CD4-positive, alpha-beta T cell treated with Interleukin-6 for 4 hours (primary cell): ENCODE measurements at regions not wholly inside any gene's neighbourhood (a gene's known extent, or its start where the extent isn't known, plus 50 kb on each side); places are given as distances from the start of the nearest gene placed in this dataset.

Experiments used
- DNase-seq: peaks from one replicate; pipeline ENCODE4 v3.0.0-alpha.2; 2020; ENCODE audit warnings: mixed read lengths

GRCh38 chr2:43084699-43085091 lies 141.7 kb downstream of the ZFP36L2 start:
- no peak for DNase-seq

GRCh38 chr2:43083710-43084698 lies 142.4 kb downstream of the ZFP36L2 start:
- DNase-seq, result no peak

GRCh38 chr2:43082903-43083677 lies 143.3 kb downstream of the ZFP36L2 start:
- DNase-seq, result no peak

GRCh38 chr2:43082111-43082894 lies 144.1 kb downstream of the ZFP36L2 start:
- DNase-seq, result no peak

GRCh38 chr2:43081131-43081765 lies 145.2 kb downstream of the ZFP36L2 start:
- DNase-seq, result no peak

- no peak for DNase-seq
Observed at GRCh38 chr2:43080571-43081021, 145.8 kb downstream of the ZFP36L2 start.

GRCh38 chr2:43078781-43079755 lies 147.3 kb downstream of the ZFP36L2 start:
- DNase-seq, result no peak

- no peak for DNase-seq
Observed at GRCh38 chr2:43078301-43078700, 148.1 kb downstream of the ZFP36L2 start.

- DNase-seq, result no peak
Observed at GRCh38 chr2:43077876-43078275, 148.5 kb downstream of the ZFP36L2 start.

GRCh38 chr2:43076676-43077075 lies 149.7 kb downstream of the ZFP36L2 start:
- DNase-seq, result no peak

- no peak for DNase-seq
Observed at GRCh38 chr2:43075811-43076585, 150.4 kb downstream of the ZFP36L2 start.

- no peak for DNase-seq
Observed at GRCh38 chr2:43075054-43075593, 151.3 kb downstream of the ZFP36L2 start.

- DNase-seq, result no peak
Observed at GRCh38 chr2:43074592-43075053, 151.8 kb downstream of the ZFP36L2 start.

GRCh38 chr2:43074052-43074451 lies 152.4 kb downstream of the ZFP36L2 start:
- DNase-seq, result no peak

GRCh38 chr2:43073401-43073825 lies 153.0 kb downstream of the ZFP36L2 start:
- DNase-seq, result no peak

GRCh38 chr2:43071599-43072550 lies 154.5 kb downstream of the ZFP36L2 start:
- no peak for DNase-seq

- DNase-seq, result no peak
Observed at GRCh38 chr2:43070676-43071502, 155.5 kb downstream of the ZFP36L2 start.

- no peak for DNase-seq
Observed at GRCh38 chr2:43070030-43070429, 156.4 kb downstream of the ZFP36L2 start.
